HG03095 (cell line): ENCODE measurements at regions not wholly inside any gene's neighbourhood (a gene's known extent, or its start where the extent isn't known, plus 50 kb on each side); places are given as distances from the start of the nearest gene placed in this dataset.
"Not testable (repeated sequence)": the region's sequence is repeated elsewhere in the genome, so short reads cannot be mapped to it uniquely, and the experiment has no call there.

ENCODE experiments used
- ATAC-seq: cut with Tn5 transposase; IDR thresholded peaks from one replicate; pipeline ENCODE4 v1.9.1; 2021; ENCODE audit warnings: moderate library complexity; ENCODE audit not compliant: unreplicated experiment

GRCh38 chr7:41438705-41439514 lies 264.0 kb downstream of the INHBA start:
- ATAC-seq = no peak

DNA sequence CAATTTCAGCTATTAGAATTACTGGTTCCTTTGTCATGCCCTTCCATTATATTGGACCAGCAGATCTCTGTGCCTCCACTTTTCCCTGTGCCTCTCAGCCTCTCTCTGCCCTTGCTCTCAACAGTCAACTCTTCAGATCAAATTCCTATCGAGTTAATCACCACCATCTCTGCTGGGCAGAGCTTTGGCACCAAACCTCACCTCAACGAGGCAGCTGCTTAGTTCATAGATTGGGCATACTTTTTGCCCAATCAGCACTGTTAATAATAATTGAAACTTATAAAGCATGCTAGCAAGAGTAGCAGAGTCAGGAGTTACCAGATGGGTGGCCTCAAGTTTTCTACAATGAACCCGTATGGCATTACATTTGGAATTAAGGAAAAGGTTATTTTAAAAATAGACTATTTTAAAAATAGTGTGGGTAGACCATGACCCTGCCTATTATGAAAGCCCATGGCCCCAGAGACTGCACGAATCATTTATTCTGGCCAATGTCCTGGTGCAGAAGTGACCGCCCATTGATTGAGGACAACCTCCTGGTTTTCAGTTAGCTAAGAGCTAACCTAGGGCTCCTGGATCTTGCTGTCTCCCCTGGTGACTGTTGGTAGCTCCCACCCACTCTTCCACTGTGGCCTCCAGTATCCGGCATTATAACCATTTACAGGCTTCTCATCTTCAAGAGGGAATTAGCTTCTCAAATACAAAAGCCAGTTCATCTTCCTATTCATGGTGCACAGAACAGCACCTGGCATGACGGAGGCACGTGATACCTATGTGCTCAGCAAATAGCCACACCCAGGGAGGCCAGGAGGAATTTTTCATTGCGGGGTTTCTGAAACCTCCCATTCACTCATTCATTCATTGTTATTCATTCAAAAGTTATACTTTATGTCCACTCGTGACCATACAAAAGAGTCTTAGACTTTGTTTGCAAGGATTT lies 265.4 kb downstream of the INHBA start:
- ATAC-seq = no peak

DNA sequence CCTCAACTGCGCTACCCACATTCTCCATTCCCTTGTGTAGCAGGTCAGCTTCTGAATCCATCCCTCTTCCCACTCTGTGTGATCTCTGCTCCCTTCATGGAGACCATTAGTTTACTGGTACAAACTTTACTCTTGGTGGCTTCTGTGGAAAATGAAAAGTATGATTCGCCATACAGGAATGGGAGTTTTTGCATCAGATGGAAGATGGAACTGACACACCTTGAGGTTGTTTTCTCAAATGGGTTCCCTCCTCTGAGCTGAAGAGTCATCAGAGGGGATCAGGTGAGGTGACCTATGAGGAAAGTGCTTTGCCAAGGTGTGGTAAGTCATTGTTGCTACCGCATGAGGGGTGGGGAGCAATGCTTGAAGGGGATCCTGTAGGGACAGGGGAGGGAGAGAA lies 266.8 kb downstream of the INHBA start:
- no peak for ATAC-seq

DNA sequence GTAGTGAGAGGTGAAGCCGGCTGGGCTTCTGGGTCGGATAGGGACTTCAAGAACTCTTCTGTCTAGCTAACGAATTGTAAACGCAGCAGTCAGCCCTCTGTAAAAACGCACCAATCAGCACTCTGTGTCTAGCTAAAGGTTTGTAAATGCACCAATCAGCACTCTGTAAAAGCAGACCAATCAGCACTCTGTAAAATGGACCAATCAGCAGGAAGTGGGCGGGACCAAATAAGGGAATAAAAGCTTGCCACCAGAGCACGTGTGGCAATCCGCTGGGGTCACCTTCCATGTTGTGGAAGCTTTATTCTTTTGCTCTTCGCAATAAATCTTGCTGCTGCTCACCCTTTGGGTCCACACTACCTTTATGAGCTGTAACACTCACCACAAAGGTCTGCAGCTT lies 267.9 kb downstream of the INHBA start:
- not testable (repeated sequence) for ATAC-seq

GRCh38 chr7:41431671-41432070 lies 271.2 kb downstream of the INHBA start:
- no peak for ATAC-seq

GRCh38 chr7:41428381-41428780 lies 274.5 kb downstream of the INHBA start:
- no peak for ATAC-seq

GRCh38 chr7:41425926-41426325 lies 277.0 kb downstream of the INHBA start:
- no peak for ATAC-seq

GRCh38 chr7:41421056-41421455 lies 281.8 kb downstream of the INHBA start:
- no peak for ATAC-seq

GRCh38 chr7:41420421-41420820 lies 282.5 kb downstream of the INHBA start:
- ATAC-seq = no peak

DNA sequence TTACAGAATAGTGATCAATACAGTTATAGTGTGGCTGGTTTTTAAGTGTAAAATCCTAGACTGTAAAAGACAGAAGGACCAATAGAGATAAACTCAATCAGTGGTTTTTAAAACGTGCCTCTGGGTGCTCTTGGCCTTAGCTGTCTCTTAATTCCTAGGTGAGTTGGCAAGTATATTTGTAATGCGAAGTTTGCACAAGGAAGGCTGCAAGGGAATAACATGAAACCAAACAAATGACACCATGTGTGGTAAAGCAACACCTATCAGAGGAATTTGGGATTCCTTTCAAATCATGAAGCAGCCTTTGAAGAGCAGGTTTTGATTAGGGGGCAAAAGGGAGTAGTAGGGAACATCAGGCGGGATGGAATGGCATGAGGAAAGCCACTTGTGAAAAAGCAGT lies 284.6 kb downstream of the INHBA start:
- ATAC-seq = no peak

DNA sequence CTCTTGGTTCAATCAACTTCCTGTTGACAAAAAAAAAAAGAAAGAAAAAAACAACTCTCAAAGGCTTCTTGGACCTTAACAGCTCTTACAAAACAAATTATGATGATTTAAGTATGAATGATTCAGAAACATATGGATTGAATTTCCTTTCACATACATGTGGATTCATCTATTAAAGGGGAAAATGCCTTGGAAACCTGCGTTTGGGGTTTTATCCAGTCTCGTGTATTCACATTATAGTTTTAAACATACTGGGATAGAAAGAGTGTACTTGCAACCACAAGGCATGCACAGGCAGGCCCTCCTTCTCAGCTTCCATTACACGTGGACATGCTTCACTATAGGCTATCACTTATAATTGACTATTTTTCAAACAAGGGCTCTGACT lies 286.7 kb downstream of the INHBA start:
- ATAC-seq = no peak

DNA sequence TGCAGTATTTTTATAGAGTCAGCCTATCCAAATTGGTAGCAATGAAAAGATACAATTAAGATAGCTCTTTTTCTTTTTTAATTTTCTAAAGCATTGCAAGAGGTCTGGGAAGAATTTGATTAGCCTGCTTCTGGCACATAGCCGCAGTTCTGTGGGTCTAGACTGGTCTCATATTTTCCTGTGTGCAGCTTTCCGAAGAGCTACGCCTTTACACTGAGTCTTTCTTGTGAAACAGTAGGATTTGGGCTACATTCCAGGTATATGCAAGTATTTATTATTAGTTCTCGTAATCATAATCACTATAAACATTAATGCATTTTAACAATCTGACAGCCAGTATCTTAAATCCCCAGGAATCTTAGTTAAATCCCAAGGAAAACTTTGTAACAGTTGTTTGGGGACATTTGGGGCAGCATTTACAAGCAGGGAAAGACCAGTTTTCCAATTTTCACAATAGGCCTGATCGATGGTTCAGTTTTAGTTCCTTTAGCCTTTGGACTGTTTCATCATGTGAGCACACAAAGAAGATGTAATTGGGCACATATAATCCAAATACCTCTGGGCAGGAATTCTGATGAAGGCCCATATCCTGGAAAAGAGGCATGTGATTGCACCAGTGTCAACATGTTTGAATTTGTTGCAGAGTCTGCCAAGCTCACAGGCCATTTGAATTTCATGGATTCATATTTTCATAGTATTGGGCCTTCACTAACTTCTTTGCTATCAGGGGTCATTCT lies 287.3 kb downstream of the INHBA start:
- ATAC-seq = no peak

- ATAC-seq = no peak
These were observed 287.8 kb downstream of the INHBA start for GRCh38 chr7:41415051-41415450.

- ATAC-seq = no peak
These were observed 298.4 kb downstream of the INHBA start for GRCh38 chr7:41404375-41405074.

DNA sequence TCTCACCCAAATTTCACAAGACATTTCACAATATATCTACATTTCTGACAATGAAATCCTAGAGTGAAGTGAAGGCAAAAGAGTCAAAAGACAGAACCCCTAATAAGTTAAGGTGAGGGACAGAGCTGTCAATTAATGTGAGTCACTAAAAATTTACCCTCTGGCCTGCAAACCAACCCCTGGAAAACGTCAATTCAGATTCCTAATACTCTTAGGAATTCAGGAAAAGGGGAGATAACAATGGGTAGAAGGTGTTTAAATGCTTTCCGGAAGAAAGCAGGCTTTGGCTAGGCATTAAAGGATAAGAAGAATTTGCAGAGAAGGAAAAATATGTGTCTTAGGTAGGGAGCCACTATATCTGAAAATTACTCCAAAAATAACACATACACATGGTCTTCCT lies 299.6 kb downstream of the INHBA start:
- no peak for ATAC-seq

DNA sequence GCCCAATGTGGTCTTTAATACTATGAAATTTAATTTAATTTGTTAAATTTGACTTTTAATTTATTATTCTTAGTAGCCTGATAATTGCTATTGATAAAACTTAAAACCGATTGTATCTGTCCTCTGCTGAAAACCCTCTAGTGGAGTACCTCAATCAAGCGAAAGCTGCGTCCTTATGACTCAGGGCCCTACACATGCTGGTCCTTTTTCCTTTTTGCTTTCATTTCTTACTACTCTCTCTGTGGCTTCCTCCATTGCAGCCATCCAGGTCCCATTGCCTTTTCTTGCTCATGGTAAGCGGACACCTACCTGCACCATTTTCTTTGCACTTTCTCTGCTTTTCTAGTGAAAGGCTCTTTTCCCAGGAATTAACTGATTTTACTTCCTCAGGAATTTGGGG lies 301.1 kb downstream of the INHBA start:
- no peak for ATAC-seq

DNA sequence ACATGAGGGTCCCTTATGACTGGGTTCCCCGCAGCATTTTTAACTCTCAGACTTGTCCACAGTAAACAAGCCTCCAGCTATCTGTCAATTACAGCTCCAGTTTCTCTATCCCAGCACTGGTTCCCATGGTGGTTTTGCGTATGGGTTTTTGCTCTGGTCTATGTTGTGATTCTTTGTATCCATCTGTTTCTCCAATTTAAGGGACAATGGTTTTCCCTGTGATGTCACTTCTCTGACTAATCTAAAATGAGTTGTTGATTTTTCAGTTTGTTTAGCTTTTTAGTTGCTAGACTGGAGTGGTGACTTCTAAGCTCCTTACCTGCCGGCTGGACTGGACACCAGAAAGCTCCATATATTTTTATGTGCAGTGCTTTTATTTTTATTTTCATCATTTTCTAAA lies 303.7 kb downstream of the INHBA start:
- no peak for ATAC-seq

DNA sequence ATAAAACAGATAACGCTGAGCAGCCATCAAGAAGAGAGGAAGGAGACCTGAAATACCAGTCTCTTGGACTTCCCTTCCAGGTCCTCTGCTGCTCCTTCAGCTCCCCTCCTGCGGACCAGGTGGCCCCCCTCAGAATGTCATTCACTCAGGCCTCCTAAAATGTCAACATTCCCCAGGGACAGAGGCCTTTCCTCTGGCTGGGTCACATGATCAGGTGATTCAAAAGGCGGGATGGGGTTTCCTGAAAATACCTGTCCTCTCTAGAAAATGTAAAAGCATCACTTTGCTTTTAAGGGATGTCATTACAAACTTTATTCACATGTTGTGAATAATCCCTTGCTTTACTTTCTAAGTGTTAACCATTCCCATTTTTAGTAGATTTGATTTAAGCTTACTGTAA lies 311.1 kb downstream of the INHBA start:
- no peak for ATAC-seq

GRCh38 chr7:41388933-41389332 lies 314.0 kb downstream of the INHBA start:
- ATAC-seq = not testable (repeated sequence)

DNA sequence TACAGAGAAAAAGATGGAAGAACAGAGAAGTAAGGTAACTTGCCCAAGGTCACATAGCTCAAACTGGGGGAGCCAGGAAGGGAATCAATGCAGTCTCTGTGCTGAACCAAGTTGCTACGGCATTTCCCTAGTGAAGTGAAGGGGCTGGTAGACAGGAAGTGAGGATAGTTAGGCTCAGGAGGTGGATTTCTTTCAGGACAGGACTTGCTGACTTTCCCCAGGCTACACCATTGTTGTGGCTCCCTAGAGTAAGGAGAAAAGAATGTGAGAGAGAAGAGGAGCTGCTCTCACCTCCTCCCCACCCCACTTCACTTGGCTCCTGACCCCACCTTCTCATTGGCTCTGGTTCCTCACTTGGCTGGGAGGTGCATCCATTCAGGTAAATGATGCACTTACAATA lies 316.9 kb downstream of the INHBA start:
- no peak for ATAC-seq

DNA sequence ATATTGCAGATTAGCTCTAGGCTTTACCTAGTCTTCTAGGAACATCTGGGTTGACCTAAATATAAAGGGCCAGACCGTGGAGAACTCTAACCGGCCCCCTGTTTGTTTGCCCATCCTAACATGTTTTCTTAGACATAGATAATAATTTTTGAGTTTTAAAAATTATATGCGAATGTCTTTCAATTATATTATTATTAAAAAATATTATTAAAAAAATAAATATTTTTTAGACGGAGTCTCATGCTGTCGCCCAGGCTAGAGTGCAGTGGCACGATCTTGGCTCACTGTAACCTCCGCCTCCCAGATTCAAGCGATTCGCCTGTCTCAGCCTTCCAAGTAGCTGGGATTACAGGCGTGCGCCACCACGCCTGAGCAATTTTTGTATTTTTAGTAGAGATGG lies 318.5 kb downstream of the INHBA start:
- ATAC-seq = no peak
